ENCODE measurements at regions not wholly inside any gene's neighbourhood (a gene's known extent, or its start where the extent isn't known, plus 50 kb on each side); places are given as distances from the start of the nearest gene placed in this dataset.

GRCh38 chr9:101995231-101995630 is 256.8 kb upstream of the GRIN3A start:
- DNase-seq (ENCODE audit: low spot score), result no peak
- Histone ChIP-seq H3K36me3 (no peaks in the 10 kb centered on the region), H3K27ac (no peak overlapping the region), H3K27me3 (no peaks in the 10 kb centered on the region), H3K9me3 (no peaks in the 10 kb centered on the region), H3K4me3 (no peak overlapping the region), H3K4me1 (no peaks in the 10 kb centered on the region)
- no peak for TF ChIP-seq CTCF (IDR thresholded peaks at IDR 0.05)

- Histone ChIP-seq H3K27me3 (no peaks in the 10 kb centered on the region), H3K27ac (no peak overlapping the region), H3K4me3 (no peak overlapping the region), H3K36me3 (no peaks in the 10 kb centered on the region), H3K4me1 (no peaks in the 10 kb centered on the region), H3K9me3 (no peaks in the 10 kb centered on the region)
- no peak for TF ChIP-seq CTCF (IDR thresholded peaks at IDR 0.05)
- no peak for DNase-seq (ENCODE audit: low spot score)
These were observed 255.3 kb upstream of the GRIN3A start for GRCh38 chr9:101993771-101994170.

GRCh38 chr9:101991926-101992325 is 253.5 kb upstream of the GRIN3A start:
- Histone ChIP-seq H3K27me3 (no peaks in the 10 kb centered on the region), H3K36me3 (no peaks in the 10 kb centered on the region), H3K9me3 (no peaks in the 10 kb centered on the region), H3K4me3 (no peak overlapping the region), H3K4me1 (no peaks in the 10 kb centered on the region), H3K27ac (no peak overlapping the region)
- no peak for TF ChIP-seq CTCF (IDR thresholded peaks at IDR 0.05)
- no peak for DNase-seq (ENCODE audit: low spot score)

- DNase-seq (ENCODE audit: low spot score), result no peak
- Histone ChIP-seq H3K4me1 (no peaks in the 10 kb centered on the region), H3K27me3 (no peaks in the 10 kb centered on the region), H3K27ac (no peak overlapping the region), H3K4me3 (no peak overlapping the region), H3K9me3 (no peaks in the 10 kb centered on the region), H3K36me3 (no peaks in the 10 kb centered on the region)
- TF ChIP-seq CTCF (IDR thresholded peaks at IDR 0.05), result peak; percentile 55 to 67
These were observed 239.3 kb upstream of the GRIN3A start for GRCh38 chr9:101977614-101978210.

GRCh38 chr9:101970609-101971008 is 232.2 kb upstream of the GRIN3A start:
- Histone ChIP-seq H3K27me3 (no peaks in the 10 kb centered on the region), H3K9me3 (no peaks in the 10 kb centered on the region), H3K36me3 (no peaks in the 10 kb centered on the region), H3K4me1 (no peaks in the 10 kb centered on the region), H3K27ac (no peak overlapping the region), H3K4me3 (no peak overlapping the region)
- DNase-seq (ENCODE audit: low spot score), result no peak
- no peak for TF ChIP-seq CTCF (IDR thresholded peaks at IDR 0.05)

- H3K27me3 ChIP-seq, result no peaks in the 10 kb centered on the region
- no peaks in the 10 kb centered on the region for H3K9me3 ChIP-seq
- H3K4me1 ChIP-seq, result no peaks in the 10 kb centered on the region
- DNase-seq (ENCODE audit: low spot score), result no peak
- H3K4me3 ChIP-seq, result no peak overlapping the region
- no peak overlapping the region for H3K27ac ChIP-seq
- TF ChIP-seq CTCF (IDR thresholded peaks at IDR 0.05), result no peak
- H3K36me3 ChIP-seq, result no peaks in the 10 kb centered on the region
These were observed 229.9 kb upstream of the GRIN3A start for GRCh38 chr9:101968392-101968791.

All from right atrium auricular region (tissue), 2 donors.